ENCODE measurements at regions not wholly inside any gene's neighbourhood (a gene's known extent, or its start where the extent isn't known, plus 50 kb on each side); places are given as distances from the start of the nearest gene placed in this dataset.

- no peak for TF ChIP-seq CTCF (IDR thresholded peaks at IDR 0.05)
- TF ChIP-seq POLR2A (IDR thresholded peaks at IDR 0.05): no peak
Measured at GRCh38 chr17:54259476-54259875, 436.7 kb downstream of the KIF2B start.
